OCI-LY3 (cell line): ENCODE measurements at regions not wholly inside any gene's neighbourhood (a gene's known extent, or its start where the extent isn't known, plus 50 kb on each side); places are given as distances from the start of the nearest gene placed in this dataset.

ENCODE experiments used
- CTCF ChIP-seq: fragments of 200-600, 300-600 bp; sonication (generic); IDR thresholded peaks from 2 replicates; pipeline ENCODE4 v1.5.1; 2014; ENCODE audit warnings: antibody characterized with exemption, low read length, low read depth
- EZH2phosphoT487 ChIP-seq: fragments of 200-600 bp; shearing (Covaris generic); IDR thresholded peaks from 2 replicates; pipeline ENCODE4 v1.6.1; 2018; ENCODE audit warnings: antibody characterized with exemption, mixed run types, low read depth

GRCh38 chr18:44039216-44039615 lies 641.5 kb upstream of the SETBP1 start:
- TF ChIP-seq EZH2phosphoT487 (no peak), CTCF (no peak)
